Stimulated activated memory B cell treated with anti-CD40 and anti-IgM and Interleukin-4, amounts not matched to agents 10 μg/mL and 1 μg/mL and 100 μg/mL, for 72 hours (primary cell): ENCODE measurements at regions not wholly inside any gene's neighbourhood (a gene's known extent, or its start where the extent isn't known, plus 50 kb on each side); places are given as distances from the start of the nearest gene placed in this dataset.

ENCODE experiments used
- ATAC-seq: fragments of 150-1000 bp; cut with Tn5 transposase; 2 replicates; pipeline ENCODE4 v1.10.0; 2021
- H3K27ac Mint-ChIP-seq: one replicate; pipeline ENCODE4 v1.8.0; 2022; ENCODE audit warnings: mild to moderate bottlenecking, mixed read lengths
- H3K27me3 Mint-ChIP-seq: one replicate; pipeline ENCODE4 v1.8.0; 2022; ENCODE audit warnings: mixed read lengths
- H3K36me3 Mint-ChIP-seq: one replicate; pipeline ENCODE4 v1.8.0; 2022; ENCODE audit warnings: mixed read lengths
- H3K4me1 Mint-ChIP-seq: one replicate; pipeline ENCODE4 v1.8.0; 2022; ENCODE audit warnings: mixed read lengths
- H3K4me3 Mint-ChIP-seq: one replicate; pipeline ENCODE4 v1.8.0; 2022; ENCODE audit warnings: mild to moderate bottlenecking, moderate library complexity, mixed read lengths
- H3K9me3 Mint-ChIP-seq: one replicate; pipeline ENCODE4 v1.8.0; 2022; ENCODE audit warnings: mixed read lengths

DNA sequence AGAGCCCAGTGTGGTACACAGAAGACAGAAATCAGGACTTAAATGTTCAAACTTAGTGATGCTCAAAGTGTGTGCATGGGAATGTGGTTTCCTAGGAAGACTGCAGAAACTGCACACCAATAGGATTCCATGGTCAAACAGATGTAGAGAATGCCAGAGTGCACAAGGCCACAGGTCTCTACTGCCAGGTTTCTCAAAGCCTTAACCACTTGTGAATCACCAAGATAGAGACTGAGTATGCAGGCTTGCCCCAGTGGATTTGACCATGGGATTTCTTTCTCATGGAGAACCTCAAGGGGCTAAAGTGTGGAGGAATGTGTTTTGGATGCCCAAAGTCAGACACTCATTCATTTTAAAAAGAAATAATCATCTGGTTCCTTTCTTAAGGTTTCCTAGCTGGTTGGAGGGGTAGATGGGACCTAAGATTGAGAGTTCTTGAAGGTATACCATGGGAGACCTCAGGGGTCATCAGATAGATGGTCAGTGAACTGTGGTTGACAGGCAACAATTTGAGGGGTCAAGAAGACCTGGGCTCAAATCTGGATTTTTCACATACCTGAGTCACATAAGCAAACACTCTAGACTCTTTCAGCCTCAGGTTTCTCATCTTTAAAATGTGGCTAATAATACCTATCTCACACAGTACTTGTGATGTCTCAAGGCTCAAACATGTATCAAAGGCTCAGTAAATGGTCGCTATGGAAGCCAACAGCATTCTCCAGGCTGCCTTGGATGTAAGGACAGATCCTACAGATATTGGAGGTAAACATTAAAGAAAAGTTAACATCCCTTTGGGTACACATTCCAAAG, 81.1 kb downstream of the BOD1 start:
- Mint-ChIP-seq H3K4me3 (no peak overlapping the region), H3K4me1 (no peaks in the 10 kb centered on the region), H3K9me3 (no peaks in the 10 kb centered on the region), H3K36me3 (no peaks in the 10 kb centered on the region), H3K27ac (no peak overlapping the region), H3K27me3 (peaks cover 26% of the 10 kb centered on the region)
- no peak for ATAC-seq

DNA sequence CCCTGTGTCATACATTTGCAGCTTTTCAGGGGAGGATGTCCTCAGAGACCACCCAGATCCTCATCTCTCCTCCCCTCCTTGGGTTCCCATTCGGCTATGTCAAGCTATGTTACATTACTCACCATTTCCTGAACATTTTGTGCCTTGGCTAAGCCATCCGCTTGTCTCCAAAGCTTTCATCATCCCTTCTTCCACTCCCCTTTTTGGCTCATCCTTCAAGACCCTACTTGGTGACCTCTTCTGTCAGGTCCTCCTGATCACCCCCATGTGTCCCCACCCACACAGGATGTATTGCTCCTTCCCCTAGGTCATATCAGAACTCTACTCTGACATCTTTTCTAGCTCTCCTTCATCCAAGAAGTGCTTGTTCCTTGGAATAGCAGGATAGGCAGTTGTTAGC, 81.8 kb downstream of the BOD1 start:
- Mint-ChIP-seq H3K4me3 (no peak overlapping the region), H3K4me1 (no peaks in the 10 kb centered on the region), H3K36me3 (no peaks in the 10 kb centered on the region), H3K27me3 (peaks cover 26% of the 10 kb centered on the region), H3K27ac (no peak overlapping the region), H3K9me3 (no peaks in the 10 kb centered on the region)
- ATAC-seq: no peak

DNA sequence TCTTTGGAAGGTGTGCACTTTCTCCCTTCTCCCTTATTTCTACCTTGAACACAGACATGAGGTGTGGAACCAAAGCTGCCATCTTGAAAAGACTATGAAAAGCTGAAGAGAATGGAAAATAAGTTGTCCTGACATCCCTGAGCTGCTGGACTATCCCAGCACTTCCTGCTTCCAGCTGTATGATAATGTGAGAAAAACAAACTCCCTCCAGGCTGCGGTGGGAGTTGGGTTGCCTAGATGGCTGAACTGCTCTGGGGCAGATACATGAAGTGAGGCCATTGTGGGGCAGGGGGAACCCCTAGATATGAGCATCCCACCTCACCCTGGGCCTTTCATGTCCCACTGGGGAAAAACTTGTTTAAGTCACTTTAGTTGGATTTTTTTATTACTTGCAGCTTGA, 82.4 kb downstream of the BOD1 start:
- H3K9me3 Mint-ChIP-seq: no peaks in the 10 kb centered on the region
- H3K36me3 Mint-ChIP-seq: no peaks in the 10 kb centered on the region
- no peak for ATAC-seq
- no peak overlapping the region for H3K4me3 Mint-ChIP-seq
- no peak overlapping the region for H3K27ac Mint-ChIP-seq
- peaks cover 26% of the 10 kb centered on the region for H3K27me3 Mint-ChIP-seq
- no peaks in the 10 kb centered on the region for H3K4me1 Mint-ChIP-seq

DNA sequence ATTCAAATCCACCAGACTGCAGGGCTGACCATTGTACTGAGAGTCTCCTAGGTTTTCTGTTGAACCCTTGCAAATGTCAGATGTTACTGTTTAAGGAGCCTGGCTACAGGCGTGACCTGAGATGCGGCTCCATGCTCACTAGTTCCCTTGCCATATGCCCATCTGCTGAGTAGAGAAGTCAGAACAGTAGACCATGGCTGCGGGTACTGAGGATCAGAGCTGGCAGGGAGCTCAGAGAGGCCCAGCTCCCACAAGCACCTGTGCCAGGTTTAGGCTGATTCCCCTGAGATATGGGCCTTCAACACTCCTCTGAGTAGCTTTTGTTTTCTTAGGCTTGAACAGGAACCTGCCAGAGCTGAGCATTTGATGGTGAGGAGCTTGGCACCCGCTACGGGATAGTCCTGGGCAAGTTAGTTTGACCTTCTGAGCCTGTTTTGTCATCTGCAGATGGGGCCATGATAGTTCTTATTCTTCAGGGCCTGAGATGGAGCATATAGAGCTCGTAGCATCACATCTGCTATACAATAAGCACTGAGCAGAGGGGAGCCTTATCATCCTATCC, 83.7 kb downstream of the BOD1 start:
- Mint-ChIP-seq H3K27ac (no peak overlapping the region), H3K4me3 (no peak overlapping the region), H3K27me3 (peaks cover 28% of the 10 kb centered on the region), H3K36me3 (no peaks in the 10 kb centered on the region), H3K4me1 (no peaks in the 10 kb centered on the region), H3K9me3 (no peaks in the 10 kb centered on the region)
- ATAC-seq: no peak

DNA sequence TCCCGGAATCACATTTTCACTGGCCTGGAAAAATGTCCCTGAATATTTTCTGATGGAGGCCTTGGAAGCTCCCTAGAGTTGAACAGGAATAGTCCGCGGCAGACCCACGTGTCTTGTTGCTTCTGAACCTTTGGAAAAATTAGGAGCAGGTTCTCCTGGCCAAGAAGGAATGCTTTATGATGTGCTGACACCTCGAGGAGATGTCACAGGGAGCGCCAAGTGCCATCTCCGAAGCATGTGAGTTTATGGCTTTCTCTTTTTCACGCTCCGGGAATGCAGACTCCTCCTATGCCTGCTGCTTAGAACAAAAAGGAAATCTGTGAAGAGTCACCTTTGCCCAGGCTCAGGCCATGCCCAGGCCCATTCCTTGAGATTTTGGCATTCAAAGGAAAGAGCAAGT, 84.6 kb downstream of the BOD1 start:
- H3K4me3 Mint-ChIP-seq: no peak overlapping the region
- peaks cover 29% of the 10 kb centered on the region for H3K27me3 Mint-ChIP-seq
- no peaks in the 10 kb centered on the region for H3K9me3 Mint-ChIP-seq
- no peak for ATAC-seq
- no peak overlapping the region for H3K27ac Mint-ChIP-seq
- no peaks in the 10 kb centered on the region for H3K36me3 Mint-ChIP-seq
- H3K4me1 Mint-ChIP-seq: no peaks in the 10 kb centered on the region

DNA sequence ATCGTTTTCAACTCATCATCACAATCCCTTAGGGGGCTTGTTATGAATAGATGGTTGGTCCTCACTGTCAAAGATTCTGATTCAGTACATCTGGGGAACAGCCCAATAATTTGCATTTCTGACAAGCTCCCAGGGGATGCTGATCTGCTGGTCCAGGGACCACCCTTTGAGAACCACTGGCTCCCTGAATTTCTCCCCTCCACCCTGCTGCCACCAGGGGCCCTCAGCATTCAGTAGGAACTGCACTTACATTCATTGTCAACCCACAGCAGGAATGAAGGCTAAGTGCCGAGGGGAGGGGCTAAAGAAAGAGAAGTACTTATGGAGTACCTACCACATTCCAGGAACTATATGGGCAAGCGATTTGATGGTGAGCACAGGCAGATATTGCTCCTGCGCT, 85.9 kb downstream of the BOD1 start:
- Mint-ChIP-seq H3K4me3 (no peak overlapping the region), H3K27ac (no peak overlapping the region), H3K9me3 (no peaks in the 10 kb centered on the region), H3K36me3 (no peaks in the 10 kb centered on the region), H3K27me3 (peaks cover 18% of the 10 kb centered on the region), H3K4me1 (no peaks in the 10 kb centered on the region)
- no peak for ATAC-seq

DNA sequence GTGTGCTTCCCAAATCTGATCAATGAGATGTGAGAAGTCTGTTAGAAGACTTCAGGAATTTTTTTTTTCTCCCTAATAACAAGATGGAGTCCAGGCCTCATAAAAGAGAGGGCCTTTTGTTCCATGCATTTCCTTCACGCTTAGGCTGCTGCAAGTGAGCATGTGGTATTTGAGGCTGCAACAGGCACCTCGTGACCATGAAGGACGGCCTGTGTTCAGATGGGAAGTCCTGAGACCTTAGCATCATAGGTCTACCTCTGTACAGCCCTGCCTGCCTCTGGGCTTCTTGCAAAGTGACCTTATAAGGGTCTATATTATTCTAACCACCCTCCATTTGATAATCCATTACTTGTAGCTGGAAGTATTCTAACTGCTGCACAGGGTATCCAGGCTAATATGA, 86.6 kb downstream of the BOD1 start:
- H3K27me3 Mint-ChIP-seq: peaks cover 18% of the 10 kb centered on the region
- no peaks in the 10 kb centered on the region for H3K36me3 Mint-ChIP-seq
- no peak overlapping the region for H3K4me3 Mint-ChIP-seq

DNA sequence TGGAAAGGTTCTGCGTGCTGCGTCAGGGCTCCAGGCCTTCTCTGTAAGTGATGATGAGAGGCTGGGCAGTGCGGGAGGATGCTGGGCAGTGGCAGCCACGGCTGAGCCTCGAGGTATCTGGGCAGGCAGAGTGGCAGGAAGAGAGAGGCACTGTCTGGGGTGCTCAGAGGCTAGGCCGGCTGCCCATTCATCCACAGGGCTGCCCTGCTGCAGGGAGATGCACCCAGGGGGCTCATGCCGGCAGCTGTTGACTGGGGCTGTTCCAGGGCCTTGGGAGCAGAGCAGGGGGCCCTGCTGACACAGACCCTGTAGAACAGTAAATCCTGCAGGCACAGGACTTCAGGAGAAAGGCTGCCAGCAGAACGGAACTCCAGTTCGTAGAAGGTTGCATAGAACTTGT, 88.8 kb downstream of the BOD1 start:
- H3K27me3 Mint-ChIP-seq: peaks cover 18% of the 10 kb centered on the region
- ATAC-seq: no peak
- no peak overlapping the region for H3K4me3 Mint-ChIP-seq
- no peaks in the 10 kb centered on the region for H3K4me1 Mint-ChIP-seq
- H3K27ac Mint-ChIP-seq: no peak overlapping the region
- H3K36me3 Mint-ChIP-seq: no peaks in the 10 kb centered on the region
- no peaks in the 10 kb centered on the region for H3K9me3 Mint-ChIP-seq

More for the DNA sequence above, 86.6 kb downstream of the BOD1 start:
- Mint-ChIP-seq H3K4me1 (no peaks in the 10 kb centered on the region), H3K27ac (no peak overlapping the region), H3K9me3 (no peaks in the 10 kb centered on the region)
- ATAC-seq: no peak

DNA sequence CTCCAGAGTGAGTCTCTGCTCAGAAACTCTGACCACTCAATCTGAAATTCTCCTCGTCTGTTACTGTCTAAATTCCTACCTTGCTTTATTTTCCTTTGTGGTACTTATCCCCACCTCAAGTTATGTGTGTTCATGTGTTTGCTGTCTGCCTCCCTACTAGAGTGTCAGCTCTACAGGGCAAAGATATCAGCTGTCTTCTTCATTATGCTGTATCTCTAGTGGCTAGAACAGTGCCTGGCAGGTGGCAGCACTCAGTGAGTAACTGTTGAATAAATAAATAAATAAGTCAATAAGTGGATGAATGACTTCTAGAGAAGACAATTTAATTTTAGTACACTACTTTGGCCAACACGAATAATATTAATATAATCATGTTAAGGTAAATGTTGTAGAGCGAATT, 92.3 kb downstream of the BOD1 start:
- Mint-ChIP-seq H3K27ac (no peak overlapping the region), H3K4me1 (no peaks in the 10 kb centered on the region), H3K27me3 (peaks cover 22% of the 10 kb centered on the region), H3K4me3 (no peak overlapping the region), H3K36me3 (no peaks in the 10 kb centered on the region), H3K9me3 (peaks cover 3% of the 10 kb centered on the region)
- ATAC-seq: no peak

DNA sequence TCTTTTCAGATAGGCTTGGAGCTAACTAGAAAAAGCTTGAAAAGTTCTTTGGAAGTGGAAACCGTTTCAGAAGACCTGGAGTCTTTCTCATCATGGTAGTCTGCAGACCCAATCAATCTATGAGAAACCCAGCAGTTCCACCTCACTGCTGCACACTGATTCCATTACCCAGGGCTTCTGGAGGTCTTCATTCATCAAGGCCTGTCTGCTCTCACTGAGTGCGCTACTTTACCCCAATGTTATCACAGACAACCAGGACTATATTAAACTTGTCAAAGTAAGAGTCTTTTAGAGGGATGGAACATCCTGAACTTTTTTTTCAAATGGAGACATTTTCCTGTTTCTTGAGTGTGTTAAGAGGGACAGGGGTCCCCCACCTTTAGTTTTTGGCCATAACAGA, 93.1 kb downstream of the BOD1 start:
- Mint-ChIP-seq H3K4me1 (no peaks in the 10 kb centered on the region), H3K27ac (no peak overlapping the region), H3K27me3 (peaks cover 30% of the 10 kb centered on the region), H3K36me3 (no peaks in the 10 kb centered on the region), H3K4me3 (no peak overlapping the region), H3K9me3 (peaks cover 3% of the 10 kb centered on the region)
- ATAC-seq: no peak

DNA sequence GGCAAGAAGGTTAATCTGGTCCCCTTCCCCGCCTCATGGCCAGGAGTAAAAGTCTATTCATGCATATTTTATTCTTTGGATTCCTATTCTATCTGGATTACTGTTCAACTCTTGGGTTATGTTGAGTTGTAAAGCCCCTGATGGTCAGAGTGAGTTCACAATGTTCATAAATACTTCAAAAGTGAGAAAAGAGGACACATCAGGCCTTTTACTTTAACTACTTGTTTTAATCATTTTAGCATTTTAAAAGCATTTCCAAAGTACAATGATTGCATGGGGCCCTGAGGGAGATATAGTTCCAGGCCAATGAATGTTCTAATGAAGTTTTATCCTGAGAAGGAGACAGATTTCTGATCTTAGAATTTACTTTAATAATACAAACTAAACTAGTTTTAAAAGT, 93.9 kb downstream of the BOD1 start:
- Mint-ChIP-seq H3K27ac (no peak overlapping the region), H3K36me3 (no peaks in the 10 kb centered on the region), H3K4me1 (no peaks in the 10 kb centered on the region), H3K9me3 (peaks cover 6% of the 10 kb centered on the region), H3K4me3 (no peak overlapping the region), H3K27me3 (peaks cover 26% of the 10 kb centered on the region)
- no peak for ATAC-seq

DNA sequence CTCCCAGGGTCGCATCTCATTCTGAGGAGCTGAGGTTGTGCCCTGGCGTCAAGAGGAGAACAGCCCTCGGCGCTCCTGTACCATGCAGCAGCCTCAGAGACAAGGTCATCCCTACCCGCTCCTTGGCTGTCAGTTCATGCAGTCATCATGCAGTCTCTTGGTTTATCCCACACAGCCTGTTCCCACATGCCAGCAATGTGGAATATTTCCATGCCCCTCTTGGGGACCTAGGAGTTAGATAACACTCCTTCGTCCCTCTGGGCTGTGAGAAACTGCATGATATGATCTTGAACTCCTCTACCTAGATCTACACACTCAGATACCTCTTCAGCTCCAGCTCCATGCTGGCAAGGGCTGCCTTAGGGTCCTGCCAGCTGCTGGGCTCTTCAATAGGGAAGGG, 97.6 kb downstream of the BOD1 start:
- H3K27me3 Mint-ChIP-seq: peaks cover 31% of the 10 kb centered on the region
- H3K27ac Mint-ChIP-seq: no peak overlapping the region
- no peak for ATAC-seq
- no peaks in the 10 kb centered on the region for H3K36me3 Mint-ChIP-seq
- H3K4me1 Mint-ChIP-seq: no peaks in the 10 kb centered on the region
- no peak overlapping the region for H3K4me3 Mint-ChIP-seq
- peaks cover 9% of the 10 kb centered on the region for H3K9me3 Mint-ChIP-seq

DNA sequence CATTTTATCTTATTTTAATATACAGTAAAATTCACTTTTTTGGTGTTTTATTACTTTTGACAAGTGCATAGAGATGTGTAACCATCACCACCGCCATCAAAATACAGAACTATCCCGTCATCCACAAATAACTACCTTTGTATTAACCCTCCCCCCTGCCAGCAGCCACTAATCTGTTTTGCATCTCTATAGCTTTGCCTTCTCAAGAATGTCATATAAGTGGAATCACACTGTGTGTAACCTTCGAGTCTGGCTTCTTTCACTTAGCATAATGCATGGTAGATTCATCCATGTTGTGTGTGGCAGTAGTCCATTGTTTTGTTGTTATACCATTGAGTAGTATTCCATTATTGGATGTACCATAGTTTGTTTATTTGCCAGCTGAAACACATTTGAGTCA, 98.8 kb downstream of the BOD1 start:
- no peaks in the 10 kb centered on the region for H3K4me1 Mint-ChIP-seq
- H3K27me3 Mint-ChIP-seq: peaks cover 42% of the 10 kb centered on the region
- H3K9me3 Mint-ChIP-seq: peaks cover 11% of the 10 kb centered on the region
- ATAC-seq: no peak
- no peaks in the 10 kb centered on the region for H3K36me3 Mint-ChIP-seq
- no peak overlapping the region for H3K27ac Mint-ChIP-seq
- H3K4me3 Mint-ChIP-seq: no peak overlapping the region

DNA sequence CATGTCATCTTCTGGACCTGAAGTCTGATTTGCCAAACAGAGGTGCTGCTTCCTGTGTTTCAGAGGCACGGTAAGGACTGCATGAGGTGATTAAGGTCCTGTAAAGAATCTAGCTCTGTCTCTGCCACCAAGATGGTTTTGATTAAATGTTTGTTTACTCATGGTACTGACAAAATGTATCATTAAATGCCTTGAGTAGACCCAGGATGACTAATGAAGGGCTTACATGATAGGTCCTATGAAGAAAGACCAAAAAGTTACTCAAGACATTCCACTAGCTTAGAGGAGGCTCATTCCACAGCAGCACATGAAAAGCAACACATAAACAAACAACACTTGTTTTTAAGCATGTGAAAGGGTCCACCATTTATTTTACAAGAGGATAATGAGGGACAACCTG, 100.9 kb downstream of the BOD1 start:
- no peaks in the 10 kb centered on the region for H3K4me1 Mint-ChIP-seq
- peaks cover 55% of the 10 kb centered on the region for H3K27me3 Mint-ChIP-seq
- H3K27ac Mint-ChIP-seq: no peak overlapping the region
- peaks cover 8% of the 10 kb centered on the region for H3K9me3 Mint-ChIP-seq
- H3K36me3 Mint-ChIP-seq: no peaks in the 10 kb centered on the region
- no peak overlapping the region for H3K4me3 Mint-ChIP-seq
- ATAC-seq: no peak

DNA sequence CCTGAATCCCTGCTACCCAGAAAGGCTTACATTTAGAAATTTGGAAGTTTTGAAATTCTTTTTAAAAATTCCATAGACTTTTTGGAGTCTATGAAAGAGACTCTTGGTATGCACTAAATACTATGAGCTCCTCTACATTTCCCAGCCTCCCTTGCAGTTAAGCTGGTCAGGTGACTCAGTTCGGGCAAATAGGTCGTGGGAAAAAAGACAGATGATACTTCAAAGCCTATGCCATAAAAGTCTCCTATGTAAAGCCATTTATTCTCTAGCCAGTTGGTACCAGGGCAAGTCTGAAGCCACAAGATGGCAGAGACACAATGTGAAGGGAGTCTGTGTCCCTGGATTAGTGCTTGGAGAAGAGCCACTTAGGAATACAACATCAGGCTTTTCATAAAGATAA, 101.8 kb downstream of the BOD1 start:
- peaks cover 8% of the 10 kb centered on the region for H3K9me3 Mint-ChIP-seq

DNA sequence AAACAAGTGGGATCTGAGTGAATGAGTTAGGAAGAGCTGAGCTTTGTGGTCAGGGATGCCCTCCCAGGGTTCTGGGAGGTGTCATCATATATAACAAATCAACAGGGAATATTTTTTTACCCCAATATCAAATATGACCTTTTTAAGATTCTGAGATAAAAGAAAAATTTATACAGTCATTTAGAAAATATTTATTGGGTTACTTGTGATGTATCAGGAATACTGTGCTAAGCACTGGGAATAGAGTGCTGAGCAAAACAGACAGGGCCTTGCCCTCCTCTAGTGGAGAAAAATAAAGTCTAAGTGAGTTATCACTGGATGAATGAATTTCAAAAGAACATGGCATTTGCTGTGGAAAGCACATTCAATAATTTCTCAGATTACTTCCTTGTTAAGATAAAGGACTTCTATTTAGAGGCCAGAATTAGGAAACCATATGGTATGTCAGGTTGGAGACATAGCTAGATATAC, 102.9 kb downstream of the BOD1 start:
- H3K27me3 Mint-ChIP-seq: peaks cover 36% of the 10 kb centered on the region
- H3K4me3 Mint-ChIP-seq: no peak overlapping the region
- peaks cover 8% of the 10 kb centered on the region for H3K9me3 Mint-ChIP-seq
- H3K27ac Mint-ChIP-seq: no peak overlapping the region
- no peak for ATAC-seq
- H3K36me3 Mint-ChIP-seq: no peaks in the 10 kb centered on the region
- no peaks in the 10 kb centered on the region for H3K4me1 Mint-ChIP-seq

More for the DNA sequence above, 101.8 kb downstream of the BOD1 start:
- no peak overlapping the region for H3K27ac Mint-ChIP-seq
- H3K4me1 Mint-ChIP-seq: no peaks in the 10 kb centered on the region
- H3K4me3 Mint-ChIP-seq: no peak overlapping the region
- no peaks in the 10 kb centered on the region for H3K36me3 Mint-ChIP-seq
- no peak for ATAC-seq
- H3K27me3 Mint-ChIP-seq: peaks cover 46% of the 10 kb centered on the region
